Activated CD4-positive, alpha-beta memory T cell treated with anti-CD3 and anti-CD28 coated beads, Interleukin-2, amount 10 ng/mL, durations not matched to agents 7 days and 5 days (primary cell): ENCODE measurements at regions not wholly inside any gene's neighbourhood (a gene's known extent, or its start where the extent isn't known, plus 50 kb on each side); places are given as distances from the start of the nearest gene placed in this dataset.

Experiments used
- CTCF ChIA-PET: fragments of 350-600 bp; sonication (Branson Sonifier 250); formaldehyde crosslinking; loops from one replicate; lab custom pipeline; 2021; ENCODE audit warnings: antibody characterized with exemption, inconsistent platforms; lab: Charles Lee
- POLR2A ChIA-PET: fragments of 350-600 bp; sonication (Branson Sonifier 250); formaldehyde crosslinking; loops from one replicate; lab custom pipeline; 2021; ENCODE audit warnings: antibody characterized with exemption; lab: Charles Lee
- DNase-seq: peaks from one replicate; pipeline ENCODE4 v3.0.0-alpha.2; 2020
- H3K27ac Mint-ChIP-seq: one replicate; pipeline ENCODE4 v1.8.0; 2021; ENCODE audit warnings: mild to moderate bottlenecking, mixed read lengths
- H3K27me3 Mint-ChIP-seq: one replicate; pipeline ENCODE4 v1.8.0; 2021; ENCODE audit warnings: mixed read lengths
- H3K36me3 Mint-ChIP-seq: one replicate; pipeline ENCODE4 v1.8.0; 2021; ENCODE audit warnings: low read depth, mixed read lengths
- H3K4me1 Mint-ChIP-seq: one replicate; pipeline ENCODE4 v1.8.0; 2021; ENCODE audit warnings: mixed read lengths
- H3K4me3 Mint-ChIP-seq: one replicate; pipeline ENCODE4 v1.8.0; 2021; ENCODE audit warnings: mild to moderate bottlenecking, mixed read lengths
- H3K9me3 Mint-ChIP-seq: one replicate; pipeline ENCODE4 v1.8.0; 2021; ENCODE audit warnings: mixed read lengths

GRCh38 chr17:64774888-64775540 lies 112.9 kb upstream of the SMURF2 start:
- H3K27ac Mint-ChIP-seq = no peak overlapping the region
- CTCF ChIA-PET = interaction anchor here (1.1 kb wide), 1 partner anchor 38 kb away, joined by 3 read pairs; no protein-coding TSS in a partner anchor
- no peaks in the 10 kb centered on the region for H3K9me3 Mint-ChIP-seq

GRCh38 chr17:64773836-64774761 lies 112.0 kb upstream of the SMURF2 start:
- Mint-ChIP-seq H3K36me3 (peaks cover 34% of the 10 kb centered on the region), H3K27me3 (peaks cover 1% of the 10 kb centered on the region), H3K27ac (no peak overlapping the region), H3K4me3 (no peak overlapping the region), H3K9me3 (no peaks in the 10 kb centered on the region), H3K4me1 (peaks cover 27% of the 10 kb centered on the region)
- no peak for DNase-seq
- ChIA-PET POLR2A (no interaction called here), CTCF (interaction anchor here (1.1 kb wide), 1 partner anchor 37 kb away, joined by 3 read pairs; no protein-coding TSS in a partner anchor)

More at GRCh38 chr17:64774888-64775540, 112.9 kb upstream of the SMURF2 start:
- peaks cover 32% of the 10 kb centered on the region for H3K4me1 Mint-ChIP-seq
- peaks cover 1% of the 10 kb centered on the region for H3K27me3 Mint-ChIP-seq
- no peak overlapping the region for H3K4me3 Mint-ChIP-seq
- POLR2A ChIA-PET = no interaction called here
- H3K36me3 Mint-ChIP-seq = peaks cover 33% of the 10 kb centered on the region
- no peak for DNase-seq

GRCh38 chr17:64773386-64773835 lies 111.3 kb upstream of the SMURF2 start:
- POLR2A ChIA-PET = no interaction called here
- Mint-ChIP-seq H3K4me1 (peaks cover 24% of the 10 kb centered on the region), H3K4me3 (no peak overlapping the region), H3K27me3 (no peaks in the 10 kb centered on the region), H3K36me3 (peaks cover 34% of the 10 kb centered on the region), H3K27ac (no peak overlapping the region), H3K9me3 (no peaks in the 10 kb centered on the region)
- CTCF ChIA-PET = no interaction called here
- no peak for DNase-seq

GRCh38 chr17:64772845-64773299 lies 110.8 kb upstream of the SMURF2 start:
- no peak for DNase-seq
- Mint-ChIP-seq H3K27ac (no peak overlapping the region), H3K4me1 (peaks cover 21% of the 10 kb centered on the region), H3K9me3 (no peaks in the 10 kb centered on the region), H3K27me3 (no peaks in the 10 kb centered on the region), H3K36me3 (peaks cover 32% of the 10 kb centered on the region), H3K4me3 (no peak overlapping the region)
- ChIA-PET POLR2A (no interaction called here), CTCF (no interaction called here)

- Mint-ChIP-seq H3K9me3 (no peaks in the 10 kb centered on the region), H3K36me3 (peaks cover 27% of the 10 kb centered on the region), H3K27ac (no peak overlapping the region), H3K4me1 (peaks cover 15% of the 10 kb centered on the region), H3K4me3 (no peak overlapping the region), H3K27me3 (no peaks in the 10 kb centered on the region)
- ChIA-PET CTCF (no interaction called here), POLR2A (no interaction called here)
- DNase-seq = no peak
Measured at GRCh38 chr17:64771980-64772844, 110.1 kb upstream of the SMURF2 start.

GRCh38 chr17:64769712-64770111 lies 107.6 kb upstream of the SMURF2 start:
- ChIA-PET CTCF (no interaction called here), POLR2A (no interaction called here)
- Mint-ChIP-seq H3K27me3 (no peaks in the 10 kb centered on the region), H3K27ac (no peak overlapping the region), H3K4me1 (peaks cover 11% of the 10 kb centered on the region), H3K36me3 (peaks cover 32% of the 10 kb centered on the region), H3K4me3 (no peak overlapping the region), H3K9me3 (no peaks in the 10 kb centered on the region)
- DNase-seq = no peak

- no peak for DNase-seq
- Mint-ChIP-seq H3K4me3 (no peak overlapping the region), H3K4me1 (peaks cover 11% of the 10 kb centered on the region), H3K27ac (no peak overlapping the region), H3K36me3 (peaks cover 41% of the 10 kb centered on the region), H3K27me3 (no peaks in the 10 kb centered on the region), H3K9me3 (no peaks in the 10 kb centered on the region)
- POLR2A ChIA-PET = interaction anchor here (1.2 kb wide), 1 partner anchor 12 kb away, joined by 3 read pairs; no protein-coding TSS in a partner anchor
- CTCF ChIA-PET = no interaction called here
Measured at GRCh38 chr17:64767269-64767997, 105.3 kb upstream of the SMURF2 start.

GRCh38 chr17:64765191-64765889 lies 103.2 kb upstream of the SMURF2 start:
- no peak for DNase-seq
- ChIA-PET POLR2A (no interaction called here), CTCF (no interaction called here)
- Mint-ChIP-seq H3K27me3 (no peaks in the 10 kb centered on the region), H3K36me3 (peaks cover 41% of the 10 kb centered on the region), H3K9me3 (no peaks in the 10 kb centered on the region), H3K27ac (no peak overlapping the region), H3K4me3 (no peak overlapping the region), H3K4me1 (peaks cover 11% of the 10 kb centered on the region)

- no peak overlapping the region for H3K27ac Mint-ChIP-seq
- H3K9me3 Mint-ChIP-seq = no peaks in the 10 kb centered on the region
- H3K27me3 Mint-ChIP-seq = no peaks in the 10 kb centered on the region
- peaks cover 4% of the 10 kb centered on the region for H3K4me1 Mint-ChIP-seq
- H3K36me3 Mint-ChIP-seq = peaks cover 55% of the 10 kb centered on the region
- ChIA-PET CTCF (interaction anchor here (0.5 kb wide), 1 partner anchor 385 kb away, joined by 3 read pairs; no protein-coding TSS in a partner anchor), POLR2A (no interaction called here)
- no peak overlapping the region for H3K4me3 Mint-ChIP-seq
- DNase-seq = no peak
Measured at GRCh38 chr17:64750891-64751677, 89.0 kb upstream of the SMURF2 start.

GRCh38 chr17:64750478-64750877 lies 88.4 kb upstream of the SMURF2 start:
- no peak overlapping the region for H3K4me3 Mint-ChIP-seq
- DNase-seq = no peak
- ChIA-PET CTCF (interaction anchor here (0.5 kb wide), 1 partner anchor 385 kb away, joined by 3 read pairs; no protein-coding TSS in a partner anchor), POLR2A (no interaction called here)
- no peak overlapping the region for H3K27ac Mint-ChIP-seq
- H3K27me3 Mint-ChIP-seq = no peaks in the 10 kb centered on the region
- no peaks in the 10 kb centered on the region for H3K9me3 Mint-ChIP-seq
- H3K4me1 Mint-ChIP-seq = peaks cover 4% of the 10 kb centered on the region
- peaks cover 51% of the 10 kb centered on the region for H3K36me3 Mint-ChIP-seq

- ChIA-PET CTCF (no interaction called here), POLR2A (interaction anchor here (1.2 kb wide), 1 partner anchor 244 kb away, joined by 4 read pairs; the partner anchor contains the start of gene DDX5)
- peaks cover 4% of the 10 kb centered on the region for H3K4me1 Mint-ChIP-seq
- no peak overlapping the region for H3K27ac Mint-ChIP-seq
- no peaks in the 10 kb centered on the region for H3K9me3 Mint-ChIP-seq
- H3K4me3 Mint-ChIP-seq = no peak overlapping the region
- H3K27me3 Mint-ChIP-seq = no peaks in the 10 kb centered on the region
- H3K36me3 Mint-ChIP-seq = peaks cover 45% of the 10 kb centered on the region
- no peak for DNase-seq
Measured at GRCh38 chr17:64749306-64749705, 87.2 kb upstream of the SMURF2 start.
